ENCODE measurements at regions not wholly inside any gene's neighbourhood (a gene's known extent, or its start where the extent isn't known, plus 50 kb on each side); places are given as distances from the start of the nearest gene placed in this dataset.

- TF ChIP-seq CTCF (IDR thresholded peaks at IDR 0.05): no peak
- no peak for TF ChIP-seq POLR2A (IDR thresholded peaks at IDR 0.05)
These were observed 60.3 kb upstream of the IQSEC1 start for GRCh38 chr3:13133471-13133981.
